HG03457 (cell line): ENCODE measurements at regions not wholly inside any gene's neighbourhood (a gene's known extent, or its start where the extent isn't known, plus 50 kb on each side); places are given as distances from the start of the nearest gene placed in this dataset.
A peak's percentile ranks its signal among the peaks of the same experiment; 100 is the strongest.
"Not testable (repeated sequence)": the region's sequence is repeated elsewhere in the genome, so short reads cannot be mapped to it uniquely, and the experiment has no call there.

Experiments
- ATAC-seq: cut with Tn5 transposase; IDR thresholded peaks from one replicate; pipeline ENCODE4 v1.9.1; 2021; ENCODE audit warnings: moderate number of reproducible peaks; ENCODE audit not compliant: unreplicated experiment

DNA sequence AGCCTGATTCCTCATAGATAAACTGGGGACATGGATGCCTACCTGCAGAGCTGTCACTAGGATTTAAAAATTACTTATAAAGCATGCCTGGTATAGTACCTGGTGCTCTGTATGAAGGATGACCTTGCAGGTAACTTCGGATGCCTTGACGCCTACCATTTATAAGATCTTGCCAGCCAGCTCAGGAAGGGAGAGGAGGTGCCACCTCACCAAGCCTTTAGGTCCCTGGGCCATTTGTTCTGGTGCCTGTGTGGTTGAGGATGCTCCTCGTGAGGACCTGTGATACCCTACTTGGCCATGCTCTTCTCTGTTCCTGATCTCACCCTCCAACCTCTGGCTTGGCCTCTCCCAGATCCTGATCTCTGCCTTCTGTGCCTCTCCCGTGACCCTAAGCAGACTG lies 85.2 kb downstream of the FDX1 start:
- no peak for ATAC-seq

GRCh38 chr11:110517381-110517780 lies 87.6 kb downstream of the FDX1 start:
- ATAC-seq: not testable (repeated sequence)

GRCh38 chr11:110518809-110519514 lies 89.2 kb downstream of the FDX1 start:
- no peak for ATAC-seq

DNA sequence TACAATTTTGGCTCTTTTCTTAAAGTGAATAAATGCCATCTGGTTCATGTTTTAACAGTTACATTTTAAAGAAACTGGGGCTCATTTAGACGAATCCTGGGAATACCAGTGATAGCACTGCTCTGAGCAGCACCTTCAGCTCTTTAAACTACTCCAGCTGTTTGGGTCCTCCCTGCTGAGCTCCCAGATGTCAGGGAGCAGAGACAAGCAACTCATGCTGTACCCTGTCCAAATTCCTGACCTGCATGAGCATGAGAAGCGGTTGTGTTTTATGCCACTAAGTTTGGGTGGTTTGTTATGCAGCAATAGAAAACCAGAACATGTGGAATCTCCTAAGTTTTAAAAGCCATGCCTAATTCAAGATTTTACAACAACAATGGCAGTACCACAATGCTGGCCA lies 90.0 kb downstream of the FDX1 start:
- no peak for ATAC-seq

DNA sequence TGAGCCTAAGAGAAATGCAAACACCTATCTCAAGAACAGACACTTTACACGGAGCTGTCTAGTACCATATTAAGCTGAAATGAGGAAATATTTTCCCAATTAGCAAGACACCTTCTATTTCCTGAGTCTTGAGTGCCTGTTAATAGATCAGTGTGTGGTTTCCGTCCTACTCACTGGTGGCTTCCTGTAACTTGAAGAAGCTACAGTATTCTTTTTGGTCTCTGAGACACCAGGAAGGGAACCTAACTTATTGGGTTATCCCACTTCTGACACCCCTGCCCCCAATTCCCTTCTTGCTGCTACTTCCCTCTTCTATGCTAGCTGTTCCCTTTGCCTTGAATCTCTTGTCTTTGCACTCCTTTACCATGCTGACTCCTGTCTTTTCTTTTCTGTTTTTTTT lies 92.7 kb downstream of the FDX1 start:
- no peak for ATAC-seq

GRCh38 chr11:110524238-110524637 lies 94.5 kb downstream of the FDX1 start:
- ATAC-seq: no peak

GRCh38 chr11:110525883-110526282 lies 96.1 kb downstream of the FDX1 start:
- peak; percentile 94 for ATAC-seq

DNA sequence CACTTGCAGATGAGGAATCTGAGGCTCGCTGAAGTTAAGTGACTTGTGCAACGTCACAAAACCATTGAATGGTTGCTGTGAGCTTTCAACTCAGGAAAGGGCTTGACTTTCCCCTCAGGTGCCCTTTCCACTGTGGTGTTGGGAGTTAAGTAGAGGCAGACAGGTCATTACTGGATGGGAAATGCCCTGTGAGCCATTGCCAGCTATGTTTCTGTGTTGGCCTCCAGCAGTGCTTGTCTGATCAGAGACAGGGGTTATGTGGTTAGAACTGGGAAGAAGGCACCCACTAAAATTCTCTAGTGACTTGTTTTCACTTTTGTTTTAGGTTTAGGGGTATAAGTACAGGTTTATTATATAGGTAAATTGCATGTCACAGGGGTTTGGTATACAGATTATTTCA lies 96.6 kb downstream of the FDX1 start:
- peak; percentile 42 for ATAC-seq
